SU-DHL-6 (cell line): ENCODE measurements at regions not wholly inside any gene's neighbourhood (a gene's known extent, or its start where the extent isn't known, plus 50 kb on each side); places are given as distances from the start of the nearest gene placed in this dataset.
"Not testable (repeated sequence)": the region's sequence is repeated elsewhere in the genome, so short reads cannot be mapped to it uniquely, and the experiment has no call there.

Experiments used
- H2AFZ ChIP-seq: fragments of 200-600 bp; sonication (generic); 2 replicates; pipeline ENCODE4 v1.6.1; 2014; ENCODE audit warnings: low read depth, mild to moderate bottlenecking, moderate library complexity, mixed read lengths, antibody characterized with exemption, low read length; ENCODE audit not compliant: severe bottlenecking
- H3F3A ChIP-seq: fragments of 200-600 bp; shearing (Covaris generic); 2 replicates; pipeline ENCODE4 v1.6.0; 2016; ENCODE audit warnings: antibody characterized with exemption, mild to moderate bottlenecking; ENCODE audit not compliant: insufficient read depth
- H3K27ac ChIP-seq: fragments of 200-600 bp; sonication (generic); 2 replicates; pipeline ENCODE4 v1.5.1; 2016; ENCODE audit warnings: low read depth, mild to moderate bottlenecking, low read length, moderate library complexity, mixed read lengths
- H3K27me3 ChIP-seq: fragments of 200-600 bp; sonication (generic), shearing (Covaris generic); 2 replicates; pipeline ENCODE4 v1.6.0; 2014; ENCODE audit warnings: mild to moderate bottlenecking, low read length
- H3K36me3 ChIP-seq: fragments of 200-600 bp; sonication (generic); 2 replicates; pipeline ENCODE4 v1.6.1; 2014; ENCODE audit warnings: mild to moderate bottlenecking, low read length, mixed read lengths
- H3K4me2 ChIP-seq: fragments of 300-600, 200-600 bp; shearing (Covaris generic), sonication (generic); 2 replicates; pipeline ENCODE4 v1.6.0; 2014; ENCODE audit warnings: low read length, low read depth, mild to moderate bottlenecking; ENCODE audit not compliant: poor library complexity, severe bottlenecking
- H3K4me3 ChIP-seq: fragments of 200-600 bp; sonication (generic); 2 replicates; pipeline ENCODE4 v1.5.1; 2014; ENCODE audit warnings: antibody characterized with exemption, low read length, mild to moderate bottlenecking, mixed read lengths; ENCODE audit not compliant: insufficient read depth, poor library complexity, severe bottlenecking
- H3K79me2 ChIP-seq: fragments of 200-600 bp; sonication (generic); 2 replicates; pipeline ENCODE4 v1.6.1; 2014; ENCODE audit warnings: mild to moderate bottlenecking, low read length, moderate library complexity; ENCODE audit not compliant: insufficient read depth
- H3K9ac ChIP-seq: fragments of 200-600 bp; sonication (generic); 2 replicates; pipeline ENCODE4 v1.7.0; 2014; ENCODE audit warnings: mild to moderate bottlenecking, low read length
- H3K9me2 ChIP-seq: fragments of 200-600 bp; sonication (generic); replicated peaks from 2 replicates; pipeline ENCODE4 v1.6.1; 2014; ENCODE audit warnings: low read length; ENCODE audit not compliant: insufficient read depth
- H3K9me3 ChIP-seq: fragments of 200-600 bp; sonication (generic); 2 replicates; pipeline ENCODE4 v1.6.1; 2014; ENCODE audit warnings: low read length, mixed read lengths; ENCODE audit not compliant: insufficient read depth
- H4K20me1 ChIP-seq: fragments of 200-600 bp; sonication (generic); 2 replicates; pipeline ENCODE4 v1.6.1; 2014; ENCODE audit warnings: low read depth, mild to moderate bottlenecking, antibody characterized with exemption, low read length, moderate library complexity, mixed read lengths
- EZH2phosphoT487 ChIP-seq: fragments of 200-600 bp; sonication (generic), shearing (Covaris generic); conservative IDR thresholded peaks from 2 replicates; pipeline ENCODE4 v1.6.1; 2018; ENCODE audit warnings: mild to moderate bottlenecking, antibody characterized with exemption, low read length, moderate library complexity, mixed read lengths
- TF ChIP-seq, protein P1 (sequence below): fragments of 200-600 bp; sonication (generic); IDR thresholded peaks from one replicate; pipeline ENCODE4 v1.5.1; 2017; ENCODE audit warnings: antibody characterized with exemption, mild to moderate bottlenecking, low read length, moderate library complexity; ENCODE audit not compliant: insufficient read depth, poor library complexity, severe bottlenecking

DNA sequence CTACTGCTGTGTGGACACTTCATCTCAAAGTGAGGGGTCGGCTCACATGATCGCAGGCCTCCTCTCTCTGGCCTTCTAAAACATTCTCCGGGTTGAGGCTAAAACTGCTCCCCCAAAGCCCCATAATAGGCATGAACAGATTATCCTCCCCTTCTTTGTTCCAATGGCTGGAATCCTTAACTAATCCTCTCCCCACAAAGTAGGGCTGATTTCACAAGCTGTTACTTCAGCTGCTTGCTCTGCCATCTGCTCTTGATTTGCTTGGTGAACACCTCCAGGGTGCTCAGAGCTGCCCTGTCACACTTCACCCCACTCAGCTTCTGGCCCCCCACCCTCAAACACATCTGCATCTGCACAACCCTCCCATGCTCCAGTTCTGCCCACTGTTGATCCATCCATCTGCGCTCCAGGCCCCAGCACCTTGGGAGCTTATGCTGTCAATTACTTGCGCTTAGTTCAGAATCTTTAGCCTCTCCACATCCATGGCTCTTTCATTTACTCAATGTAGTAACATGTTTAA lies 173.1 kb upstream of the API5 start:
- Histone ChIP-seq H2AFZ (no peak overlapping the region), H3K36me3 (no peaks in the 10 kb centered on the region), H3K4me2 (no peak overlapping the region), H3K79me2 (no peaks in the 10 kb centered on the region), H3K9me3 (no peaks in the 10 kb centered on the region), H3K27me3 (no peaks in the 10 kb centered on the region), H4K20me1 (no peaks in the 10 kb centered on the region), H3F3A (no peaks in the 10 kb centered on the region), H3K27ac (no peak overlapping the region), H3K9ac (no peak overlapping the region), H3K4me3 (no peak overlapping the region), H3K9me2 (no peaks in the 10 kb centered on the region)
- no peak for TF ChIP-seq EZH2phosphoT487
- TF ChIP-seq, protein P1, sequence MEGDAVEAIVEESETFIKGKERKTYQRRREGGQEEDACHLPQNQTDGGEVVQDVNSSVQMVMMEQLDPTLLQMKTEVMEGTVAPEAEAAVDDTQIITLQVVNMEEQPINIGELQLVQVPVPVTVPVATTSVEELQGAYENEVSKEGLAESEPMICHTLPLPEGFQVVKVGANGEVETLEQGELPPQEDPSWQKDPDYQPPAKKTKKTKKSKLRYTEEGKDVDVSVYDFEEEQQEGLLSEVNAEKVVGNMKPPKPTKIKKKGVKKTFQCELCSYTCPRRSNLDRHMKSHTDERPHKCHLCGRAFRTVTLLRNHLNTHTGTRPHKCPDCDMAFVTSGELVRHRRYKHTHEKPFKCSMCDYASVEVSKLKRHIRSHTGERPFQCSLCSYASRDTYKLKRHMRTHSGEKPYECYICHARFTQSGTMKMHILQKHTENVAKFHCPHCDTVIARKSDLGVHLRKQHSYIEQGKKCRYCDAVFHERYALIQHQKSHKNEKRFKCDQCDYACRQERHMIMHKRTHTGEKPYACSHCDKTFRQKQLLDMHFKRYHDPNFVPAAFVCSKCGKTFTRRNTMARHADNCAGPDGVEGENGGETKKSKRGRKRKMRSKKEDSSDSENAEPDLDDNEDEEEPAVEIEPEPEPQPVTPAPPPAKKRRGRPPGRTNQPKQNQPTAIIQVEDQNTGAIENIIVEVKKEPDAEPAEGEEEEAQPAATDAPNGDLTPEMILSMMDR = no peak

DNA sequence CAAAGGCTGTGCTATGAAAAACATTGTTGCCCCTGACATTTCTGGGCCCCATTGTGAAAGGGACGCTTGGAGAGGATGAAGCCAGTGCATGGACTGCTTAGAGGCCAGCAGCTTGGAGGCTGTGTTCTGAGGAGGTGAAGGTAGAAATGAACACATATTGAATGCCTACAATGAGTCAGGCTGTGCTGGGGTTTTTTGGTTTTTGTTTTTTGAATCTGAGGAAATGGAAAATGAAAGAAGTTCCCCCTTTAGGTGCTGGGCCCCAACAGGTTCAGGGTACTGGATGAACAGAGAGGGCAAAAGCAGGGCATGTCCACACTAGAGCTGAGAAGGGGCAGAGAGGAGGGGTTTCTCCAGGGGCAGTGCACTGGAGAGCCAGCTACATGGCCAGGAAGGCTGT lies 166.1 kb upstream of the API5 start:
- H3K4me2 ChIP-seq = no peak overlapping the region
- no peaks in the 10 kb centered on the region for H3K9me2 ChIP-seq
- TF ChIP-seq, protein P1 = no peak
- TF ChIP-seq EZH2phosphoT487 = no peak
- H3K9me3 ChIP-seq = no peaks in the 10 kb centered on the region
- H3K79me2 ChIP-seq = no peaks in the 10 kb centered on the region
- H3F3A ChIP-seq = no peaks in the 10 kb centered on the region
- H4K20me1 ChIP-seq = no peaks in the 10 kb centered on the region
- no peak overlapping the region for H3K27ac ChIP-seq
- no peak overlapping the region for H3K9ac ChIP-seq
- H3K4me3 ChIP-seq = no peak overlapping the region
- no peaks in the 10 kb centered on the region for H3K36me3 ChIP-seq
- H3K27me3 ChIP-seq = no peaks in the 10 kb centered on the region
- H2AFZ ChIP-seq = no peak overlapping the region

DNA sequence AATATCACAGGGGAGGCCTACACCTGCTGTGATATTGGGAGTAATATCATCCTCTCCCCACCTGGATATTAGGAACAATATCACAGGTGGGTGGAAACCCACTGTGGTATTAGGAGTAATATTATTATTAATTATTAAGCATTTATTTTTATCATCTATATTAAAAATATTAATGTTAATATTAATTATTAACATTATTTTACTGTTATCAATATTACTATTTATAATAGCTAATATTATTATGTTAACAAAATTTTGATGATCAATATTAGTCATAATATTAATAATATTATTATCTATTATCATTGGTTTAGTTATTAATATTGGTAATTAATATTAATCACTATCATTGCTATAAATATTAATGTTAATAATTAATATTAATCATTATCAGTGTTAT lies 161.1 kb upstream of the API5 start:
- H4K20me1 ChIP-seq = no peaks in the 10 kb centered on the region
- no peaks in the 10 kb centered on the region for H3K9me2 ChIP-seq
- no peak overlapping the region for H3K27ac ChIP-seq
- no peak overlapping the region for H3K4me3 ChIP-seq
- H3K79me2 ChIP-seq = no peaks in the 10 kb centered on the region
- no peaks in the 10 kb centered on the region for H3K9me3 ChIP-seq
- no peaks in the 10 kb centered on the region for H3K27me3 ChIP-seq
- no peaks in the 10 kb centered on the region for H3F3A ChIP-seq
- no peak overlapping the region for H2AFZ ChIP-seq
- TF ChIP-seq EZH2phosphoT487 = no peak
- TF ChIP-seq, protein P1 = no peak
- no peak overlapping the region for H3K4me2 ChIP-seq
- H3K9ac ChIP-seq = no peak overlapping the region
- no peaks in the 10 kb centered on the region for H3K36me3 ChIP-seq

DNA sequence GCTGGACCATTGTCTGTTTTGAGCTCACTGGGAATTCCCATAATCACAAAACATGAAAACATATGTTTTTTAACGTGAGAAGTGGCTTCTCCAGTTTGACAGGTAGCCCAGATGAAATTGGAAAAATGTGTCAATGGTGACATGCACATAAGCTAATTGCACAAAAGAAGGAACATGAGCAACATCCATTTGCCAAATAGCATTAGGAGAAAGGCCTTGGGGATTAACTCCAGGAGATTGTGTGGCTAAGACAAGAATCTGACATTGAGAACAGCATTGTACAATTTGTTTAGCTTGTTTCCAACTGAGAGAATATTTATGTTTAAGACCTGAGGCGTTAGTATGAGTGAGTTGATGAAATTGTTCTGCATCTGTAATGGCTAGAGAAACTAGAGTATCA lies 147.0 kb upstream of the API5 start:
- no peaks in the 10 kb centered on the region for H3K36me3 ChIP-seq
- TF ChIP-seq, protein P1 = no peak
- no peak for TF ChIP-seq EZH2phosphoT487
- H3K9me3 ChIP-seq = no peaks in the 10 kb centered on the region
- no peaks in the 10 kb centered on the region for H3F3A ChIP-seq
- H3K4me2 ChIP-seq = no peak overlapping the region
- no peak overlapping the region for H2AFZ ChIP-seq
- no peaks in the 10 kb centered on the region for H3K27me3 ChIP-seq
- no peak overlapping the region for H3K4me3 ChIP-seq
- no peaks in the 10 kb centered on the region for H3K79me2 ChIP-seq
- no peak overlapping the region for H3K9ac ChIP-seq
- H3K27ac ChIP-seq = no peak overlapping the region
- no peaks in the 10 kb centered on the region for H3K9me2 ChIP-seq
- no peaks in the 10 kb centered on the region for H4K20me1 ChIP-seq

DNA sequence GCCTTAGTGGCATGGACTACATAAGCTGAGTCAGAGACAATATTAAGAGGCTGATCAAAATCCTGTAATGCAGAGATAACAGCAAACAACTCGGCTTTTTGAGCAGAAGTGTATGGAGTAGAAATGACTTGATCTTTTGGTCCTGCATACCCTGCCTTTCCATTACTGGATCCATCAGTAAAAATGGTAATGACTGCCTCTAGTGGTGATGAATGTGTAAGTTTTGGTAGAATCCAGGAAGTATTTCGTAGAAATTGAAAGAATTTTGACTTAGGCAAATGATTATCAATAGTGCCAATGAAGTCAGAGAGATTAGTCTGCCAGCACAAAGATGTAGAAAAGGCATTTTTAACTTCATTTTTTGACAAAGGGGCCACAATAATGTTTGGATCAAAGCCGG lies 146.4 kb upstream of the API5 start:
- not testable (repeated sequence) for H3K36me3 ChIP-seq, H3K4me2 ChIP-seq, H3K27me3 ChIP-seq, H3K4me3 ChIP-seq, H4K20me1 ChIP-seq, H3K27ac ChIP-seq, H3K9ac ChIP-seq, H3K9me3 ChIP-seq, H3F3A ChIP-seq, H3K9me2 ChIP-seq, H3K79me2 ChIP-seq, H2AFZ ChIP-seq
